A673 (cell line): ENCODE measurements at regions not wholly inside any gene's neighbourhood (a gene's known extent, or its start where the extent isn't known, plus 50 kb on each side); places are given as distances from the start of the nearest gene placed in this dataset.

Experiments used
- BruUV-seq: library from RNA; stranded (reverse); fragments of 400-500 nt; replicated peaks from 2 replicates; lab custom pipeline; 2021; lab: Mats Ljungman, UMichigan
- CTCF ChIA-PET: fragments of 300-600 bp; sonication (Branson Sonifier 250); formaldehyde crosslinking; loops from one replicate; lab custom pipeline; 2022; ENCODE audit warnings: antibody characterized with exemption; lab: Charles Lee
- POLR2A ChIA-PET: fragments of 300-600 bp; sonication (Branson Sonifier 250); formaldehyde crosslinking; loops from one replicate; lab custom pipeline; 2022; ENCODE audit warnings: antibody characterized with exemption; ENCODE audit not compliant: low non-redundant PET; lab: Charles Lee
- DNase-seq: peaks from one replicate; pipeline ENCODE4 v3.0.0-alpha.2; 2015; ENCODE audit warnings: low spot score
- H3K27ac ChIP-seq: fragments of 200-600 bp; sonication (generic); 2 replicates; pipeline ENCODE4 v1.5.1; 2016; ENCODE audit warnings: mixed run types, low read depth, mild to moderate bottlenecking, mixed read lengths, antibody characterized with exemption, low read length; ENCODE audit not compliant: poor library complexity, severe bottlenecking
- H3K27me3 ChIP-seq: fragments of 200-600 bp; sonication (generic); replicated peaks from 2 replicates; pipeline ENCODE4 v1.6.1; 2017; ENCODE audit warnings: mixed run types, low read depth, mild to moderate bottlenecking, mixed read lengths, antibody characterized with exemption, low read length; ENCODE audit not compliant: insufficient read depth, poor library complexity
- H3K36me3 ChIP-seq: fragments of 200-600 bp; sonication (generic); 2 replicates; pipeline ENCODE4 v1.6.1; 2016; ENCODE audit warnings: mixed run types, mild to moderate bottlenecking, mixed read lengths, antibody characterized with exemption, low read length; ENCODE audit not compliant: insufficient read depth, poor library complexity, severe bottlenecking
- H3K4me1 ChIP-seq: fragments of 200-600 bp; sonication (generic); 2 replicates; pipeline ENCODE4 v1.6.1; 2017; ENCODE audit warnings: mixed run types, mild to moderate bottlenecking, mixed read lengths, antibody characterized with exemption, low read length; ENCODE audit not compliant: insufficient read depth, poor library complexity, severe bottlenecking
- H3K4me3 ChIP-seq: fragments of 200-600 bp; sonication (generic); 2 replicates; pipeline ENCODE4 v1.5.1; 2016; ENCODE audit warnings: low read depth, mixed run types, mild to moderate bottlenecking, mixed read lengths, low read length; ENCODE audit not compliant: poor library complexity, severe bottlenecking
- H3K9me3 ChIP-seq: fragments of 200-600 bp; sonication (generic); 2 replicates; pipeline ENCODE4 v1.6.1; 2016; ENCODE audit warnings: mixed run types, low read depth, mild to moderate bottlenecking, mixed read lengths, antibody characterized with exemption, low read length; ENCODE audit not compliant: poor library complexity, severe bottlenecking
- CTCF ChIP-seq: fragments of 300-800, 200-600 bp; sonication (generic); conservative IDR thresholded peaks from 2 replicates; pipeline ENCODE4 v1.5.1; 2017; ENCODE audit warnings: low read depth, mild to moderate bottlenecking, antibody characterized with exemption, low read length, moderate library complexity, mixed read lengths
- EZH2 ChIP-seq: fragments of 200-600 bp; sonication (generic); IDR thresholded peaks from 2 replicates; pipeline ENCODE4 v1.6.1; 2017; ENCODE audit warnings: borderline replicate concordance, low read depth, mild to moderate bottlenecking, mixed read lengths, antibody characterized with exemption, low read length; ENCODE audit not compliant: poor library complexity, severe bottlenecking
- intact Hi-C: fragments of 100-400 bp; cut with micrococcal nuclease; formaldehyde crosslinking; loops from one replicate; pipeline ENCODE4 v1.10.0; 2022; ENCODE audit not compliant: unreplicated experiment

- Histone ChIP-seq H3K4me3 (no peak overlapping the region), H3K4me1 (no peaks in the 10 kb centered on the region), H3K36me3 (no peaks in the 10 kb centered on the region), H3K27ac (no peak overlapping the region), H3K27me3 (peaks cover 19% of the 10 kb centered on the region), H3K9me3 (no peaks in the 10 kb centered on the region)
- DNase-seq, result no peak
- BruUV-seq, result no TSS peak
- no peak for TF ChIP-seq EZH2
- TF ChIP-seq CTCF, result no peak
- intact Hi-C loops, result no loop called here
- POLR2A ChIA-PET, result no interaction called here
- CTCF ChIA-PET, result no interaction called here
Observed at GRCh38 chr21:35547946-35548774, 499.1 kb upstream of the RUNX1 start.

GRCh38 chr21:35543746-35544145 is 494.6 kb upstream of the RUNX1 start:
- no peak overlapping the region for H3K27ac ChIP-seq
- ChIA-PET POLR2A (no interaction called here), CTCF (interaction anchor here (0.5 kb wide), 1 partner anchor 299 kb away, joined by 3 read pairs; no protein-coding TSS in a partner anchor)
- intact Hi-C loops, result no loop called here
- H3K27me3 ChIP-seq, result peaks cover 19% of the 10 kb centered on the region
- BruUV-seq, result no TSS peak
- no peaks in the 10 kb centered on the region for H3K4me1 ChIP-seq
- H3K9me3 ChIP-seq, result no peaks in the 10 kb centered on the region
- TF ChIP-seq CTCF, result no peak
- no peak for TF ChIP-seq EZH2
- H3K4me3 ChIP-seq, result no peak overlapping the region
- H3K36me3 ChIP-seq, result no peaks in the 10 kb centered on the region
- no peak for DNase-seq

GRCh38 chr21:35540950-35541638 is 492.0 kb upstream of the RUNX1 start:
- Histone ChIP-seq H3K27me3 (peaks cover 8% of the 10 kb centered on the region), H3K36me3 (no peaks in the 10 kb centered on the region), H3K9me3 (no peaks in the 10 kb centered on the region), H3K4me1 (no peaks in the 10 kb centered on the region), H3K27ac (no peak overlapping the region), H3K4me3 (no peak overlapping the region)
- no peak for DNase-seq
- ChIA-PET POLR2A (no interaction called here), CTCF (no interaction called here)
- no TSS peak for BruUV-seq
- intact Hi-C loops, result no loop called here
- no peak for TF ChIP-seq CTCF
- no peak for TF ChIP-seq EZH2
